GM11168 (cell line): ENCODE measurements at regions not wholly inside any gene's neighbourhood (a gene's known extent, or its start where the extent isn't known, plus 50 kb on each side); places are given as distances from the start of the nearest gene placed in this dataset.

Experiments
- in situ Hi-C: fragments of 300-500 bp; cut with MboI; formaldehyde crosslinking; loops from one replicate; pipeline ENCODE4 v1.12.0; 2022; ENCODE audit warnings: low sequenced_read_pairs; ENCODE audit not compliant: unreplicated experiment

DNA sequence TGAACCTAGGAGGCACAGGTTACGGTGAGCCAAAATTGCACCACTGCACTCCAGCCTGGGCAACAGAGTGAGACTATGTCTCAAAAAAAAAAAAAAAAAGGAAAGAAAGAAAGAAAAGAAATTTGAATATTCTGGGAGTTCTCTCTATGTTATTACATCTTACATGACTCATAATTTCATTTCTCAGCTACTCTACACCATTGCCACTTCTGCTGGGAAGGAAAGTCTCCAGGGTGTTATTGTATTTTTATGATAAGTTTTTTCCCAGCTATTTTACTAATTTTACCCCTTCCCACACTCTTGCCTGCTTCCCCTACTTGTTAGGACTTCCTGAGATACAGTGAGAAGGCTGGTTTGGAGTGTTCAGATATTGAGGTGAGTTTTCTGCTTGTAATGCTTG, 69.7 kb upstream of the UMPS start:
- in situ Hi-C loops: no loop called here

DNA sequence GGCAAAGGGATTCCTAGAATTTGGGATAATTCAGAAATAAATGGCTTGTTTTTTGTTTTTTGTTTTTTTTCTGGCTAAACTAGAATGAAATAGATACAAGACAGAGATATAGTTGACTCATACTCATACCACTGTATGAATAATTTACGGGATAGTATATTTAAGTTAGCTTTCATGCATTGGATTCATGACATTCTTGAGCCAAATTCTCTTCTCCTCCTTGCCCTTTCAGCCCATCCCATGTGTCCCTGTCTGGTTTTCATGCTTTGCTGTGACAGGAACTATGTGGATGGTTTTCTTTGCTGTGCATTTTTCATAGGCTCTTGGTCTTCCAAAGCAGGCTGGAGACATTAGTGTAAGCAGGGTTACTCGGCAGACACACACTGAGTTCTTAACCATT, 66.6 kb upstream of the UMPS start:
- in situ Hi-C loops: no loop called here

DNA sequence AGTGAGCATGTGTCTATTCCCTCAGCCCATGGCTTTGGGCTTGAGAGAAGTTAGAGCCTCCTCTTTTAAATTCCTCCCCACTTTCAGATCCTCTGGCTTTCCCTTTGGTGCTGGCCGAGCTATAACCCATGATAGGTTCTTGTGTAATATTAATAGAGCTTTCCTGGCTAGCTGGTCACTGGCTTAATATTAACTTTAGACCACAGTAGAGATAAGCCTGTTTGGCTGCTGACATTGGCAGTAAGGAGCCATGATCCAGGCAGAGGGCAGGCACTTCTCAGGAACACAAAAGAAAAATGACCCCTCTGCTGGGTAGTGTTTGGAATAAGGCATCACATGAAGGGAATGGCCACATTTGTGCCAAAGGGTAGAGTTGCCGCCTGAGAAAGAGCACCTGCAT, 65.4 kb upstream of the UMPS start:
- in situ Hi-C loops: no loop called here

DNA sequence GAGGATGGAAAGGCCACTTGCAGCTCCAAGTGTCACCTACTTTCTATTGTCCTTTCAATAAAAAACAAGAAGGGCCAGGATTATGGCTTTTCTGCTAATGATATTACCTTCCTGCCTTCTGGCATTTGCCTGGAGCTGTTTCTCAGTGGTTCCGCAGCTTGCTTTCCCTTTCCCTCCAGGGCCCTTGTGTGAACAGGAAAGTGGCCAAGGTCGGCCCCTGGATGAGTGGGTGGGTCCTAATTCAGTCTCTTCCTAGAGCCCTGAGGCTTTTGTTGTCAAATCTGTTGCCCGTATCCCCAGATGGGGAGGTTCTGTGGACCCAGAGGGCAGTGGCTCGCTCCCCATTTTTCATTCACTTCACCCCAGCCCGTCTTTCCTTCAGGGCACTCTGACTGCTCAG, 64.2 kb upstream of the UMPS start:
- in situ Hi-C loops: no loop called here

DNA sequence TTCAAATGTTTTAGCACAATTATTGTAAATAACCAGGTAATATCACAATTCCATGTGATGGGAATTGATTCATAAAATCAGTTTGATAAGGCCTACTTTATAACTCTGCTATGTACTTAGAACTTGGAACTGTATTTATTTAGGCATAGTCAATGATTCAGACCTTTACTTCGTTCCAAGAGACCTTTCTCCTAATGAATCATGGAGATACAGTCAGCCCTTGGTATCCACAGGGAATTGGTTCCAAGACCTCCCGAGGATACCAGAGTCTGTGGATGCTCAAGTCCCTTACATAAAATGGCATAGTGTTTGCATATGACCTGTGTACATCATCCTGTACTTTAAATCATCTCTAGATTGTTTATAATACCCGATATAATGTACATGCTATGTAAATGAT, 60.8 kb upstream of the UMPS start:
- in situ Hi-C loops: no loop called here

DNA sequence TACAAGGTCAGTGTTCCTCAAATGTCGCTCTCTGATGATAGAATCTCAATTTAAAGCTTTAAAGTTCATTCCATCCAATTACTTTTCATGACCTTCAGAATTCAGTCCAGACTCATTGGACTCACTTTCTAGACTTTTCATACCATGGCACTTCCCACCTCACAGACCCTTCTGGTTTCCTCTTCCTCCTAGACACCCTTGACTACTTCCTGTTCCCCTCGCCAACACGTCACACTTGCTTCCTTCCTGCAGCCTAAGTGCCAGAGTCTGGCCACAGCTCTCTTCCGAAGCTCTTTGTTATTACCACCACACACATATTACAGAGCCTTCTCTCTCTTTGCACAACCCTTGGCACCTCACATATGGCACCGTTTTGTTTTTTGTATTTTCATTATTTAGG, 59.1 kb upstream of the UMPS start:
- in situ Hi-C loops: no loop called here

DNA sequence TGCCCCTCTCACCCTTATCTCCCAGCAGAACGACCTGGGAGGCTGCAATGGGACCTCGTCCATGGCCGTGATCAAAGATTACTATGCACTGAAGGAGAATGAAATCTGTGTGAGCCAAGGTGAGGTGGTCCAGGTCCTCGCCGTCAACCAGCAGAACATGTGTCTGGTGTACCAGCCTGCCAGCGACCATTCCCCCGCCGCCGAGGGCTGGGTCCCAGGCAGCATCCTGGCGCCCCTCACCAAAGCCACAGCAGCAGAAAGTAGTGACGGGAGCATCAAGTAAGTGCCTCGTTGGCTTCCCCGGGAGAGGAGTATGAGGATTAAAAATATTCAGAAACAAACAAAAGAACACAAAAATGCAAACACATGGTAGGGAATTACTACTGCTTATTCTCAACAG, 55.9 kb upstream of the UMPS start:
- in situ Hi-C loops: no loop called here

DNA sequence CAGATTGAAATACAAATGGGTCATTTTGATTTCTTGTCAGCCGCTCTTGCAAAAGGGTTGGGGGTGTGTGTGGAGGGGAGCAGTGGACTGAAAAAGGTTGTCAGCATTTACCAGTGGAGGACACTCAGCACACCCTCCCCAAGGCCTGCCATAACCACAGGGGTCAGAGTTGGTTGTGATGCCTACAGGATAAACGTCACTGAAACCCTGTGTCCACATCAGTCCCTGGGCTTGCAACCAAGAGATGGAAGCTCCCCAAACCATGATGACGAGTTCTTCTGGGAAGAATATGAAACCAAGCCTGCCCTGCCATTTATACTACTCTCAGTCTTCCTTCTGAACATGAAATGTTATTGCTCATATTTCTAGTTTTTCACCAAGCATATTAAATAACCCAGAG, 54.0 kb upstream of the UMPS start:
- in situ Hi-C loops: loop anchor here (25.0 kb wide), 1 partner anchor 339 kb away; no protein-coding TSS in a partner anchor

DNA sequence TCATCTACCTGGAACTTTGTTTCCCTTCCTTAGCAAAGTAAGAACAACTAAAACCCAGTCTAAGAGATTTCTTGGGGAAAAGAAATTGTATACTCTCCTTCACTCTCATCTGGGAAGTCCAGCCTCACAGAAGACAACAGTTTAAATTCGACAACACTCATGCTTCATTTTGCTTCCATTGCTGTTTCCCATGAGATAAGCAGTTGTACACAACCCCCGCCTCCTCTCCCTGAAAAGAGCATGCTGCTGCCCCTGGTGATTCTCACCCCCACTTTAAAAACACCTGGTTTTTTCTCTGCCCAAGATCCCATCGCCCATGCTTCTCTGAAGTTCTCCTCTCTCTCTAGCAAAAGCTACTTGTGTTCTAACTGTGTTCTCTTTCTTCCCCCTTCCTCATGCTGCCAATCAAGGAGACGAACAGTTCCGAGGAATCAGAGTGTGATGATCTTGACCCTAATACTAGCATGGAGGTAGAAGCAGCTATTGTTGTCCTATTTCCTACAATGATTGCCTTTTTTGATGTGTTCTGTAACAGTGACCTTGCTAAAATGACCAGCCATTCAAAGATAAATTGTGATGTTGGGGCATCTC, 51.1 kb upstream of the UMPS start:
- in situ Hi-C loops: loop anchor here (25.0 kb wide), 1 partner anchor 342 kb away; no protein-coding TSS in a partner anchor
